Fibroblast of lung (primary cell): ENCODE measurements at regions not wholly inside any gene's neighbourhood (a gene's known extent, or its start where the extent isn't known, plus 50 kb on each side); places are given as distances from the start of the nearest gene placed in this dataset.

Experiments used
- CTCF ChIP-seq, 2 donors: IDR thresholded peaks in 1 of 2; conservative IDR thresholded peaks in 1 of 2; 1 replicate in 1 of 2; 2 replicates in 1 of 2; pipeline ENCODE4 v1.5.1; 2011 to 2012; ENCODE audit warnings: low read length in 2 of 2, control low read depth in 1 of 2, inconsistent platforms in 1 of 2, low read depth in 1 of 2, mild to moderate bottlenecking in 1 of 2
- EZH2 ChIP-seq: IDR thresholded peaks from 2 replicates; pipeline ENCODE4 v1.5.1; 2012; ENCODE audit warnings: low read length, control low read depth, mild to moderate bottlenecking; ENCODE audit errors: missing control alignments

- TF ChIP-seq EZH2, result no peak
- no peak for TF ChIP-seq CTCF (conservative IDR thresholded peaks at IDR 0.05 in 1 of 2, IDR thresholded peaks at IDR 0.05 in 1 of 2; ENCODE audit: low read depth in 1 of 2, low read length in 2 of 2)
These were observed 216.0 kb downstream of the S1PR1 start for GRCh38 chr1:101452825-101453224.
